SKM-1 treated with dmso at 0.1 percent for 144 hours (cell line): ENCODE measurements at regions not wholly inside any gene's neighbourhood (a gene's known extent, or its start where the extent isn't known, plus 50 kb on each side); places are given as distances from the start of the nearest gene placed in this dataset.

Source experiments
- DNase-seq: peaks from one replicate; lab custom pipeline; 2025; ENCODE audit not compliant: unreplicated experiment; lab: John Stamatoyannopoulos, UW

DNA sequence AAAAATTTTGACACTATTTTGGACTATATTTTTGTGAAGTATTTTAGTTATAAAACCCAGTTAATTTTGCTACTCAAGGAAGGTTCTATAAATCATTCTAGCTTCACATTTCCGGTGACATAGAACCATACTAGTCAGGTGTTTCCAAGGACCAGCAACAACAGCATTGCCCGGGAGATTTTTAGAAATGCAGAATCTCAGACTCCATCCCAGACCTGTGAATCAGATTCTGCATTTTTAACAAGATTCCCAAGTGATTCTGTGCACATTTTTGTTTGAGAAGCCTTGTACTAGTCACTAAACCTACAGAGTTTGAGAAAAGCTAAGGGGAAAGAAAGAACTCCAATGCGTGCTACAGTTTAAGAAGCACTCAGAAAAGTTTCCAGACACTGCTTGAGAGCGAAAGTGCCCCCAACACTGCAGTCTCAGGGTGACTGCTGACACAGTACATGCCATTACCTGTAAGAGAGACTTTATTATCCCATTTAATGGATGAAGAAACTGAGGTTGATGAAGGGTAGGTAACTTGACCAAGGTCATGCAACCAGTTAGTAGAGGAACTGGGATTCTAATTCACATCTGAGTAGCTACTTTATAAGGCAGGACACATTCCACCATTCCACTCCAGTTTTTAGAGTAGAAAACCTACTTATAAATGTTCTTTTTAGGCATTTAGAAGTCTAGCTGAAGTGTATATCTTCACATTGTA is 49.7 kb upstream of the USP3 start:
- no peak for DNase-seq
